ENCODE measurements at regions not wholly inside any gene's neighbourhood (a gene's known extent, or its start where the extent isn't known, plus 50 kb on each side); places are given as distances from the start of the nearest gene placed in this dataset.
"Not testable (repeated sequence)": the region's sequence is repeated elsewhere in the genome, so short reads cannot be mapped to it uniquely, and the experiment has no call there.

GRCh38 chr6:159397753-159398152, 228.6 kb downstream of the FNDC1 start:
- no peak for DNase-seq

GRCh38 chr6:159395609-159396008, 226.4 kb downstream of the FNDC1 start:
- no peak for DNase-seq

- not testable (repeated sequence) for DNase-seq
Observed at GRCh38 chr6:159392695-159393094, 223.5 kb downstream of the FNDC1 start.

GRCh38 chr6:159390381-159390780, 221.2 kb downstream of the FNDC1 start:
- no peak for DNase-seq

- no peak for DNase-seq
Observed at GRCh38 chr6:159389695-159390094, 220.5 kb downstream of the FNDC1 start.

- no peak for DNase-seq
Observed at GRCh38 chr6:159380114-159380513, 210.9 kb downstream of the FNDC1 start.

- DNase-seq, result no peak
Observed at GRCh38 chr6:159378411-159379328, 209.5 kb downstream of the FNDC1 start.

- DNase-seq, result no peak
Observed at GRCh38 chr6:159376516-159377158, 207.4 kb downstream of the FNDC1 start.

- DNase-seq, result no peak
Observed at GRCh38 chr6:159375014-159375413, 205.8 kb downstream of the FNDC1 start.

- no peak for DNase-seq
Observed at GRCh38 chr6:159373670-159374069, 204.5 kb downstream of the FNDC1 start.

- no peak for DNase-seq
Observed at GRCh38 chr6:159372333-159372732, 203.1 kb downstream of the FNDC1 start.

GRCh38 chr6:159360306-159360705, 191.1 kb downstream of the FNDC1 start:
- no peak for DNase-seq

GRCh38 chr6:159359581-159360297, 190.5 kb downstream of the FNDC1 start:
- DNase-seq, result no peak

- no peak for DNase-seq
Observed at GRCh38 chr6:159358562-159358961, 189.4 kb downstream of the FNDC1 start.

GRCh38 chr6:159357211-159357915, 188.2 kb downstream of the FNDC1 start:
- DNase-seq, result no peak

- DNase-seq, result no peak
Observed at GRCh38 chr6:159353193-159353592, 184.0 kb downstream of the FNDC1 start.

- DNase-seq, result no peak
Observed at GRCh38 chr6:159351707-159352106, 182.5 kb downstream of the FNDC1 start.

GRCh38 chr6:159349915-159350314, 180.7 kb downstream of the FNDC1 start:
- DNase-seq, result no peak

GRCh38 chr6:159343709-159344108, 174.5 kb downstream of the FNDC1 start:
- no peak for DNase-seq

GRCh38 chr6:159342146-159342545, 172.9 kb downstream of the FNDC1 start:
- no peak for DNase-seq

- no peak for DNase-seq
Observed at GRCh38 chr6:159334068-159334467, 164.9 kb downstream of the FNDC1 start.

- DNase-seq, result no peak
Observed at GRCh38 chr6:159331451-159331850, 162.3 kb downstream of the FNDC1 start.

- no peak for DNase-seq
Observed at GRCh38 chr6:159329081-159329480, 159.9 kb downstream of the FNDC1 start.
